CD4-positive, alpha-beta T cell treated with Interleukin-15 for 4 hours (primary cell): ENCODE measurements at regions not wholly inside any gene's neighbourhood (a gene's known extent, or its start where the extent isn't known, plus 50 kb on each side); places are given as distances from the start of the nearest gene placed in this dataset.
"Not testable (repeated sequence)": the region's sequence is repeated elsewhere in the genome, so short reads cannot be mapped to it uniquely, and the experiment has no call there.

Source experiments
- DNase-seq: peaks from one replicate; pipeline ENCODE4 v3.0.0-alpha.2; 2020; ENCODE audit warnings: low spot score

DNA sequence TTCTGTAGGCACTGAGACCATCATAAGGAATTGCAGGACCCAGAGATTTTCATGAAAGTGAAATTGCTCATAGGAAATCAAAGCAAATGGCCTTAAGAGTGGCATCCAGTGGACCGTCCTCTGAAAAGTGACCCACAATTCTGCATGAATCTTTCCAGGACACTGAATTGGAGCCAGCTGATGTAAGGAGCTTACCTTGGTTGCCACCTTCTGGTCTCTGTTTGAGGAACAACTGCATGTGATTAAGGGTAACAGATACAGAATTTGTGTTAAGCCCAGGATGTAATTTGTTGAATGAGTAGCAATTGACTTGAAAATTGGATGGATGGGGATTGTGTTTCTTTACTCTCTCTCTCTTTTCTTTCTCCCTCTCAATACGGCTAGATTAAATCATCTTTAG lies 49.9 kb upstream of the GAS1 start:
- no peak for DNase-seq

DNA sequence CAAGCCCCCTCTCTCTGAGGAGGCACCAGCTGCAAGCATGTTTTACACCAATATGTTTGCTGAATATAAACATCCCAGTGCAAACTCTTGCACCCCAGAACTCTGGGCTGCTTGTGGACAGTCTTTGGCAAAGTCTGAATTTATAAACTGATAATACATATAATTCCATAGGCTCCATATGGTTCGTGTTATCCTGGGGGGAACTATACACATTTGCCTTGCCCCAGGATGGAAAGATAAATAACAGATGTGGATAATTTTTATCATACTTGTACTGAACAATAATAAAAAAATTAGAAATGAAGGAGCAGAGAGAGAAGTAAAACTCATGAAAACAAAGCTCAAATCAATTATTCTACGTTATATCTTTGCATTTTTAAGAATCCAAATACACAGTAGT lies 50.6 kb upstream of the GAS1 start:
- no peak for DNase-seq

GRCh38 chr9:87002517-87002916 lies 55.2 kb upstream of the GAS1 start:
- DNase-seq, result no peak

GRCh38 chr9:87004016-87004415 lies 56.7 kb upstream of the GAS1 start:
- no peak for DNase-seq

GRCh38 chr9:87006956-87007355 lies 59.6 kb upstream of the GAS1 start:
- no peak for DNase-seq

DNA sequence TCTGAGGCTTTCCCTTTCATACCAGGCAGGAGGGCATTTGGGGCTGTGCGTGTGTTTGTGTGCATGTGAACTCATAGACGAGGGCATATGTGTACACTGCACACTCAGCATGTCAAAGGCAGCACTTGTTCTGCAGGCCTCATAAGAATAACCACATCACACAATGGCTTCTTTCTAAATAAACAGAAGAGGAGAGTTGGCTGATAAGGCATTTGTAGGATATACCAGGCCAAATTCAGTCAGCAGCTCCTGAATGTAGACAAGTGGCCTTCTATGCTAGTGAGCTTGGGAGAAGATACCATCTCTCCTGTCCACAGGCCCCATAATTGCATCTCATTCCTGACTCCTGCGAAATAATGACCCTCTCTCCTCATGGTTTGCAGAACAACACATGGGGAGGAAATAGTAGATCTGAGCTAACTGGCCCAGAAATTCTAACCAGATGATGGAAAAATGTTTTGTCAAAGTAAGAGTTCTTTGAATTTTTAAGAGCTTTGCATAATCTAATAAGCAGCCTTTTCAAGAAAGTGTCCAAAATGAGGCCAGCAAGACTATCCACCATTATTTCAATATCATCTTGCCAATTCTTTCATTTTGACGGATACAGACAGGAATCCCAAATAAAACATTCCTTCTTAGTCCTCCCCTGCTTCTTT lies 60.5 kb upstream of the GAS1 start:
- no peak for DNase-seq

GRCh38 chr9:87008667-87009066 lies 61.4 kb upstream of the GAS1 start:
- DNase-seq, result no peak

DNA sequence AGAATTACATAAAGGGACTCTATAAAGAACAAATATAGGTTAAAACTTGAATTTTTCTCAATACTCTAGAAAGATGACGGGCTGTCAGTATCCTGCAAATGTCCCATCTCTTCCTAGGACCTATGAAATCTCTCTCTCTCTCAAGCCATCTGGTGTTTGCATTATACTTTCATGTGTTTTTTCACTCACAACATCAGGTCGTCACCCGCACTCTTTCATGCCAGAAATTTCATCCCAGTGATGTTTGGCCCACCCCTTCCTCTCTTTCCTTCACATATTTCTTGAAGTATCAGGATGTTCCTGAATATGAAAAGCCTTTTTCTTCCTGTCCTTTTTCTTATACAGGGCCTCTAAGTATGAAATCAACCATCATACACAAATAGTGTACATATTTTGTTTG lies 63.3 kb upstream of the GAS1 start:
- no peak for DNase-seq

DNA sequence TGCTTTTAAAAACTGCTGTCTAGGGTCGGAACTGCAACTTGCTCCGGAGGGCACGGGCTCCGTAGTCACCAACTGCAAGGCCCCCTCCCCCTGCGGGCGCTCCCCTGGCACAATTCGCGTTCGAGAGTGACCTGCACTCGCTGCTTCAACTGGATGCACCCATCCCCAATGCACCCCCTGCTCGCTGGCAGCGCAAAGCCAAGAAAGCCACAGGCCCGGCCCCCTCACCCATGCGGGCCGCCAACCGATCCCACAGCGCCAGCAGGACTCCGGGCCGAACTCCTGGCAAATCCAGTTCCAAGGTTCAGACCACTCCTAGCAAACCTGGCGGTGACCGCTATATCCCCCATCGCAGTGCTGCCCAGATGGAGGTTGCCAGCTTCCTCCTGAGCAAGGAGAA lies 64.2 kb upstream of the GAS1 start:
- no peak for DNase-seq

- DNase-seq, result no peak
These were observed 66.2 kb upstream of the GAS1 start for GRCh38 chr9:87013490-87013889.

DNA sequence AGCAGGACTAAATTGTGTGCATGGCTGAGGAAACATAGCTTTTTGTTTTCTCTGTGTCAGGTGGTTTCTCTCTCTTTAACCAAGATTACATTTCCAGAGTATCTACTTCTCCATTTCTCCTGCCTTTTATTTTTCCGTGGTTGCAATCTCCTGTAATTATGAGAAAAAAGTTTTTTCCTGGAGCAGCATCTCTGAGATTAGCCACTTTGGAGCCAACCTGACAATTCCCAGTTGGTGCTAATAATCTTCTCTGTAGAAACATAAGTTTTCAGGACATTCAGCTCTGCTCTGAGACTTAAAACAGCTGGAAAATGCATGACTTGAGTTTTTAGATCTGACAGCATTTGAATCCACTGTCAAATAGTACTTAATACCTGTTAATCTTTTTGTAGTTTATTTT lies 67.1 kb upstream of the GAS1 start:
- no peak for DNase-seq

GRCh38 chr9:87016681-87017080 lies 69.4 kb upstream of the GAS1 start:
- DNase-seq, result no peak

DNA sequence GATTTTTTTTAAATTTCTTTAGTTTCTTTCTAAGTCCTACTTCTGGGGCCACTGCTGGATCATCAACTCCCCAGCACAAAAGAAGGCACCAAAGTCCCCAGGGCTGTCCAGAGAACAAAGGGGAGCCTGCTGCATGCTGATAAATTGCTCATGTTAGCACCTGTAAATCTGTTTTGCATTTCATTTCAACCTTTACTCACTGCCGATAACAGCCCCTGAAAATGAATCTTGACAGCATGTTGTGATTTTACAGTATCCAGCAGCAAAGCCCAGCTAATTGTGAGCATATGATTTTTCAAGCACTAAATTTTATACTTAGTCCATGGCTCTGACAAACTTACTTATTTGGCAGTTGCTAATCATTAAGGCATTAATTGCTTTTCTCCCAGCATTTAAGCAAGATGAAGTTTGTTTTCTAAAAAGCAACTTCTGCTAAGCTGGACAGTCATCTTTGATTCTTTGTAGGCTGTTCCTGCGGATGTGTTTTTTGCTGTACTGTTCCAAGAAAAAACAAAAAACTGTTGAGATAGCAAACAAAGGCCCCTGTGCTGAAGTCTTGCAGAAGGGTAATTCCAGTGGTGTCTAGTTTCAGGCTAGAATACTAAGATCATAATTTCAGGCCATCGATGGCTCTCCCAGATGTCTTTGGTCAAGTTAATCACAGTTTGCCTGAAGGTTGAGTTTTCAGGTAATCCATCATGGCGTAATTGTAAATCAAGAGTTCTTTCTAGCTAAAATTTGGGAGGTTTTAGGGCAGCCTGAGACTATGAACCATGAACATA lies 73.1 kb upstream of the GAS1 start:
- no peak for DNase-seq

GRCh38 chr9:87022178-87022577 lies 74.9 kb upstream of the GAS1 start:
- no peak for DNase-seq

- no peak for DNase-seq
These were observed 78.9 kb upstream of the GAS1 start for GRCh38 chr9:87026204-87026603.

DNA sequence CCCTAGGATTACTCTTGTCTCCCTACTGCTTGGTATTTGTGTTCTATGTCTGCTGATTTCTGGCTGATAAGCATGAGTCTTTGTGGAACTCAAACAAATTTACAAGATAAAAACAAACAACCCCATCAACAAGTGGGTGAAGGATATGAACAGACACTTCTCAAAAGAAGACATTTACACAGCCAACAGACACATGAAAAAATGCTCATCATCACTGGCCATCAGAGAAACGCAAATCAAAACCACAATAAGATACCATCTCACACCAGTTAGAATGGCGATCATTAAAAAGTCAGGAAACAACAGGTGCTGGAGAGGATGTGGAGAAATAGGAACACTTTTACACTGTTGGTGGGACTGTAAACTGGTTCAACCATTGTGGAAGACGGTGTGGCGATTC lies 81.5 kb upstream of the GAS1 start:
- DNase-seq, result not testable (repeated sequence)

DNA sequence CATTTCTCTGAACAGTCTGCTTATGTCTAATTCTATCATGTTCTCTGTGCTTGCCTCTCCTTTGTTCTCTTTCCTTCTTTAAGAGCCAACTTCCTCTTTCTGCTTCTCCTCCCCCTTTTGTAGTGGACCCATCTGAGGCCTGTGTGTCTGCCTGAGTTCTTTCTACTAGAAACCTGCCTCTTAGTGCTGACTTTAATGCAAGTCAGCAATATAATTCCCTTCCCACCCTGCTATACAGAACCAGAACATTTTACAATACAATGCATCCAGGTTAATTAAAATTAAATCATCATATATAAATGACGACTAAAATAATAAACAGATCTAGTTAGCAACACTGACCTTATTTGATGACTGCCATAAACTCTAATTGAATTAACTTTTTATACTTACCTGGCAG lies 82.6 kb upstream of the GAS1 start:
- no peak for DNase-seq

DNA sequence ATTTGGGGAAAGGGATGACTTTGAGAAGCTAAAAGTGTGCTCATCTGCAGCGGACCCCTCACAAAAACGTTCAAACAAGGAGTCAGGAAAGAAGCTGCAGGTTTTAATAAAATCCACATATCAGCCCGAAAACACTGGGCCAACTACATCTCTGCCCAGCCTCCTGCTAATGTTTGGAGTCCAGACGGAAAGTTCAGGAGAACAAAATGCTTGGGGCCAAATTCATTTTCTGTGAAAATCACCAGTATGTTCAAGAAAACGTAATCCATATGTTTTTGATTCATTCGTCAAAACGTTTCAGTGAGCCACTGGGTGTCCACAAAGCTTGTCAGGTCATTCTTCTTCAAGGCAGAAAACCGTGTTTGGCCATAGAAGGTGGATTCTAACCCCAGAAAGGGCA lies 87.5 kb upstream of the GAS1 start:
- no peak for DNase-seq

- no peak for DNase-seq
These were observed 88.6 kb upstream of the GAS1 start for GRCh38 chr9:87035879-87036278.

DNA sequence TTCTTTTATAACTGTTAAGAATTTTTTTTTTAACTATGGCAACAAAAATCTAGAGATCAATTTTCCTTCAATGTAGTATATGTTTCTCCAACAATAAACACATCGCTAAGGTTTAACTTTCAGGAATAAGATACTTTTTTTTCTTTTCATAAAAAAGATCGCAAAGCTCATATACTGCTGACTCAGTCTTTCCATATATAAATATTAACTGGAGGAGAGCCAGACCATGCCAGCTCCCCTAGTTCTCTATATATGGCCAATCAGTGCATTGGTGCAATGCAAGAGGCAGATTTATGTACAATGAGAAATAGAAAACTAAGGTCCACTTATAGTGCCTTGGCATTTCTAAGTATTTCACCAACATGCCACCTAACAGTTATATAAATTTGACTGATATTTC lies 89.2 kb upstream of the GAS1 start:
- DNase-seq, result no peak

GRCh38 chr9:87039809-87040392 lies 92.6 kb upstream of the GAS1 start:
- no peak for DNase-seq

GRCh38 chr9:87040410-87041009 lies 93.2 kb upstream of the GAS1 start:
- no peak for DNase-seq

- DNase-seq, result not testable (repeated sequence)
These were observed 94.4 kb upstream of the GAS1 start for GRCh38 chr9:87041553-87042235.
